ENCODE measurements at regions not wholly inside any gene's neighbourhood (a gene's known extent, or its start where the extent isn't known, plus 50 kb on each side); places are given as distances from the start of the nearest gene placed in this dataset.

DNA sequence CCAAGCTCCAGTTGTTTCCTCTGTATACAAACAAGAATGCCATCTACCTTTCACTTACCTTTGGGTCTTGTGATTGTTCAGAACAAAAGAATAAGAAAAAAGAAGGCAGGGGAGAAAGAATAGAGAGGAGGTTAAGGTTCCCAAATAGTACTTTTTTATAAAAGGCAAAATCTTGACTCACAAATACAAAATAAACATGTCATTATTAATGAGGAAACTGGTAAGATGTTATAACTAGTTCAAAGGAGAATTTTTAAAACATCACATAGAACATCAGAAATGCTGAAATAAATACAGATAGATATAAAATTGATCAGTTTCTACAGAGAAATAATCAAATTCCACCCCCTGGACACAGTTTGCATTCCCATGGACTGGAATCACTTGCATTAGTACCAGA lies 446.7 kb upstream of the CCDC196 start:
- TF ChIP-seq EZH2 (IDR thresholded peaks at IDR 0.05; ENCODE audit: low read length, missing control alignments) = no peak
- TF ChIP-seq, protein P1, sequence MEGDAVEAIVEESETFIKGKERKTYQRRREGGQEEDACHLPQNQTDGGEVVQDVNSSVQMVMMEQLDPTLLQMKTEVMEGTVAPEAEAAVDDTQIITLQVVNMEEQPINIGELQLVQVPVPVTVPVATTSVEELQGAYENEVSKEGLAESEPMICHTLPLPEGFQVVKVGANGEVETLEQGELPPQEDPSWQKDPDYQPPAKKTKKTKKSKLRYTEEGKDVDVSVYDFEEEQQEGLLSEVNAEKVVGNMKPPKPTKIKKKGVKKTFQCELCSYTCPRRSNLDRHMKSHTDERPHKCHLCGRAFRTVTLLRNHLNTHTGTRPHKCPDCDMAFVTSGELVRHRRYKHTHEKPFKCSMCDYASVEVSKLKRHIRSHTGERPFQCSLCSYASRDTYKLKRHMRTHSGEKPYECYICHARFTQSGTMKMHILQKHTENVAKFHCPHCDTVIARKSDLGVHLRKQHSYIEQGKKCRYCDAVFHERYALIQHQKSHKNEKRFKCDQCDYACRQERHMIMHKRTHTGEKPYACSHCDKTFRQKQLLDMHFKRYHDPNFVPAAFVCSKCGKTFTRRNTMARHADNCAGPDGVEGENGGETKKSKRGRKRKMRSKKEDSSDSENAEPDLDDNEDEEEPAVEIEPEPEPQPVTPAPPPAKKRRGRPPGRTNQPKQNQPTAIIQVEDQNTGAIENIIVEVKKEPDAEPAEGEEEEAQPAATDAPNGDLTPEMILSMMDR (conservative IDR thresholded peaks at IDR 0.05 in 1 of 2, IDR thresholded peaks at IDR 0.05 in 1 of 2; ENCODE audit: low read depth in 1 of 2, low read length in 2 of 2) = no peak
- no peak for DNase-seq (ENCODE audit: low read depth in 2 of 2)
- H2AFZ ChIP-seq (ENCODE audit: low read length) = no peak overlapping the region
- no peak overlapping the region for H3K4me3 ChIP-seq (replicated peaks in 1 of 4; ENCODE audit: control extremely low read depth in 1 of 4, insufficient read depth in 1 of 4, low read depth in 3 of 4, low read length in 4 of 4)
- H3K27ac ChIP-seq (ENCODE audit: insufficient read depth, low read length) = no peak overlapping the region
- H3K36me3 ChIP-seq (ENCODE audit: control insufficient read depth, insufficient read depth, low read length) = no peaks in the 10 kb centered on the region
- H4K20me1 ChIP-seq (ENCODE audit: control insufficient read depth, extremely low read depth, insufficient read depth, low read length) = no peaks in the 10 kb centered on the region
- no peaks in the 10 kb centered on the region for H3K9me3 ChIP-seq (ENCODE audit: control insufficient read depth, insufficient read depth, low read depth, low read length)
- no peaks in the 10 kb centered on the region for H3K4me1 ChIP-seq (ENCODE audit: control insufficient read depth, extremely low read depth, insufficient read depth, low read length)
- no peaks in the 10 kb centered on the region for H3K27me3 ChIP-seq (ENCODE audit: control insufficient read depth, insufficient read depth, low read length)
- no peak overlapping the region for H3K4me2 ChIP-seq (ENCODE audit: extremely low read depth, insufficient read depth, low read length)
- H3K79me2 ChIP-seq (ENCODE audit: control insufficient read depth, insufficient read depth, low read length) = no peaks in the 10 kb centered on the region
- no peak overlapping the region for H3K9ac ChIP-seq (ENCODE audit: insufficient read depth, low read length)

DNA sequence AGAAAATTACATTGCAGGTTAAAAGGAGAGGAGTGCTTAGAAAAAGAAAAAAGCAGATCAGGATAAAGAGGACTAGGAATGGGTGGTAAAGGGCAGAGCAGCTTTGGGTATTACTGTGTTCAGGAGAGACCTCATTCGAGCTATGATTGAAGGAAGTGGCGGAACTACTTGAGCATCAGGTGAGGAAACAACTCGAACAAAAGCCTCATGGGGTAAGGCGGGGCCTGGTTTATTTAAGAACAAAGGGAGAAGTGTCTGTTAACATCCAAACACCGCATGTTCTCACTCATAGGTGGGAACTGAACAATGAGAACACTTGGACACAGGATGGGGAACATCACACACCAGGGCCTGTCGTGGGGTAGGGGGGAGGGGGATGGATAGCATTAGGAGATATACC lies 444.6 kb upstream of the CCDC196 start:
- TF ChIP-seq, protein P1 (conservative IDR thresholded peaks at IDR 0.05 in 1 of 2, IDR thresholded peaks at IDR 0.05 in 1 of 2; ENCODE audit: low read depth in 1 of 2, low read length in 2 of 2) = no peak
- TF ChIP-seq EZH2 (IDR thresholded peaks at IDR 0.05; ENCODE audit: low read length, missing control alignments) = no peak
- H3K27me3 ChIP-seq (ENCODE audit: control insufficient read depth, insufficient read depth, low read length) = no peaks in the 10 kb centered on the region
- H4K20me1 ChIP-seq (ENCODE audit: control insufficient read depth, extremely low read depth, insufficient read depth, low read length) = no peaks in the 10 kb centered on the region

DNA sequence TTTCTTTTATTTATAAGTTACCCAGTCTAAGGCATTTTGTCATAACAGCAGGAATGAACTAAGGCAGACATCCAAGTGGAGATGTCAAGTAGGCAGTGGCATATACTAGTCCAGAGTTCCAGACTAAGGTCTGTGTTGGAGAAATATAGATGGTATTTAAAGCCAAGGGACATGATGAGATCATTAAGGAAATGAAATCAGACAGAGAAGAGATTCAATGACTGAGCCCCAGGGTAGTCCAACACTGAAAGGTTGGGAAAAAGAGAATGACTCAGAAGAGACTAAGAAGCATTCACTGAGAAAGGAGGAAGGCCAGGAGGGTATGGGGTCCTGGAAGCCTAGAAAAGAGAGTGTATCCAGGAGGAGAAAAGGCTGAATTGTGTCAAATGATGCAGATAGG lies 442.2 kb upstream of the CCDC196 start:
- no peak for TF ChIP-seq EZH2 (IDR thresholded peaks at IDR 0.05; ENCODE audit: low read length, missing control alignments)
- TF ChIP-seq, protein P1 (conservative IDR thresholded peaks at IDR 0.05 in 1 of 2, IDR thresholded peaks at IDR 0.05 in 1 of 2; ENCODE audit: low read depth in 1 of 2, low read length in 2 of 2) = no peak
- Histone ChIP-seq H3K9ac (ENCODE audit: insufficient read depth, low read length) (no peak overlapping the region), H3K27me3 (ENCODE audit: control insufficient read depth, insufficient read depth, low read length) (no peaks in the 10 kb centered on the region), H3K9me3 (ENCODE audit: control insufficient read depth, insufficient read depth, low read depth, low read length) (no peaks in the 10 kb centered on the region), H4K20me1 (ENCODE audit: control insufficient read depth, extremely low read depth, insufficient read depth, low read length) (no peaks in the 10 kb centered on the region), H3K27ac (ENCODE audit: insufficient read depth, low read length) (no peak overlapping the region), H2AFZ (ENCODE audit: low read length) (no peak overlapping the region), H3K4me2 (ENCODE audit: extremely low read depth, insufficient read depth, low read length) (no peak overlapping the region), H3K4me1 (ENCODE audit: control insufficient read depth, extremely low read depth, insufficient read depth, low read length) (no peaks in the 10 kb centered on the region), H3K79me2 (ENCODE audit: control insufficient read depth, insufficient read depth, low read length) (no peaks in the 10 kb centered on the region), H3K36me3 (ENCODE audit: control insufficient read depth, insufficient read depth, low read length) (no peaks in the 10 kb centered on the region), H3K4me3 (replicated peaks in 1 of 4; ENCODE audit: control extremely low read depth in 1 of 4, insufficient read depth in 1 of 4, low read depth in 3 of 4, low read length in 4 of 4) (no peak overlapping the region)
- DNase-seq (ENCODE audit: low read depth in 2 of 2) = peak in 1 of 2 donors; percentile 22

More for the DNA sequence above, 444.6 kb upstream of the CCDC196 start:
- no peak overlapping the region for H2AFZ ChIP-seq (ENCODE audit: low read length)
- H3K9me3 ChIP-seq (ENCODE audit: control insufficient read depth, insufficient read depth, low read depth, low read length) = no peaks in the 10 kb centered on the region
- H3K4me2 ChIP-seq (ENCODE audit: extremely low read depth, insufficient read depth, low read length) = no peak overlapping the region
- no peak overlapping the region for H3K9ac ChIP-seq (ENCODE audit: insufficient read depth, low read length)
- H3K27ac ChIP-seq (ENCODE audit: insufficient read depth, low read length) = no peak overlapping the region
- no peaks in the 10 kb centered on the region for H3K4me1 ChIP-seq (ENCODE audit: control insufficient read depth, extremely low read depth, insufficient read depth, low read length)
- H3K79me2 ChIP-seq (ENCODE audit: control insufficient read depth, insufficient read depth, low read length) = no peaks in the 10 kb centered on the region
- H3K4me3 ChIP-seq (replicated peaks in 1 of 4; ENCODE audit: control extremely low read depth in 1 of 4, insufficient read depth in 1 of 4, low read depth in 3 of 4, low read length in 4 of 4) = no peak overlapping the region
- no peaks in the 10 kb centered on the region for H3K36me3 ChIP-seq (ENCODE audit: control insufficient read depth, insufficient read depth, low read length)
- no peak for DNase-seq (ENCODE audit: low read depth in 2 of 2)

Data from fibroblast of lung (primary cell).